ENCODE measurements at regions not wholly inside any gene's neighbourhood (a gene's known extent, or its start where the extent isn't known, plus 50 kb on each side); places are given as distances from the start of the nearest gene placed in this dataset.
"Not testable (repeated sequence)": the region's sequence is repeated elsewhere in the genome, so short reads cannot be mapped to it uniquely, and the experiment has no call there.

GRCh38 chr13:63731896-63732295 lies 2316.2 kb upstream of the PCDH20 start:
- Histone ChIP-seq H2AFZ (ENCODE audit: control insufficient read depth, low read depth, low read length) (no peak overlapping the region), H3K9me3 (replicated peaks; ENCODE audit: control insufficient read depth, insufficient read depth, low read length) (no peaks in the 10 kb centered on the region), H3K9ac (ENCODE audit: control insufficient read depth, insufficient read depth, low read length) (no peak overlapping the region), H3K27ac (ENCODE audit: control insufficient read depth, insufficient read depth) (no peak overlapping the region), H3K4me2 (ENCODE audit: control insufficient read depth, insufficient read depth) (no peak overlapping the region), H3K36me3 (ENCODE audit: control insufficient read depth in 2 of 2, insufficient read depth in 2 of 2, low read length in 1 of 2) (no peaks in the 10 kb centered on the region), H3K27me3 (replicated peaks in 1 of 2; ENCODE audit: control insufficient read depth in 2 of 2, insufficient read depth in 2 of 2, low read length in 1 of 2) (no peaks in the 10 kb centered on the region), H4K20me1 (ENCODE audit: control insufficient read depth, insufficient read depth) (no peaks in the 10 kb centered on the region), H3K79me2 (ENCODE audit: control insufficient read depth, insufficient read depth, low read length) (no peaks in the 10 kb centered on the region), H3K4me3 (no peak overlapping the region), H3K4me1 (ENCODE audit: control insufficient read depth, insufficient read depth, low read length) (no peaks in the 10 kb centered on the region)
- DNase-seq (ENCODE audit: low read depth, low spot score): no peak
- intact Hi-C loops (cut with micrococcal nuclease; ENCODE audit: unreplicated experiment) (no loop called here), in situ Hi-C loops (cut with MboI) (no loop called here)
- CTCF ChIA-PET: no interaction called here
- no TSS peak for BruUV-seq (replicated peaks)
- TF ChIP-seq USF1 (IDR thresholded peaks at IDR 0.05; ENCODE audit: borderline replicate concordance, extremely low read length, insufficient read depth, low read depth, low read length) (no peak), IKZF2 (IDR thresholded peaks at IDR 0.05) (no peak), HSF1 (IDR thresholded peaks at IDR 0.05; ENCODE audit: low read depth, low read length) (no peak), SUPT20H (IDR thresholded peaks at IDR 0.05; ENCODE audit: borderline replicate concordance, control insufficient read depth, low read depth, low read length) (no peak), KAT2A (conservative IDR thresholded peaks at IDR 0.05; ENCODE audit: control insufficient read depth, low read depth, low read length) (no peak), MYC (IDR thresholded peaks at IDR 0.05; ENCODE audit: insufficient read depth, insufficient read length, insufficient replicate concordance, low read length, severe bottlenecking) (no peak), CBX3 (IDR thresholded peaks at IDR 0.05; ENCODE audit: borderline replicate concordance, low read depth) (no peak), NFYB (IDR thresholded peaks at IDR 0.05; ENCODE audit: insufficient read depth, low read depth, low read length) (no peak), SPI1 (IDR thresholded peaks at IDR 0.05; ENCODE audit: borderline replicate concordance, insufficient read depth, low read depth, low read length) (no peak), MEF2A (IDR thresholded peaks at IDR 0.05; ENCODE audit: insufficient read depth, low read depth, low read length) (no peak)
- no peak for ATAC-seq
- POLR2A ChIA-PET: no interaction called here
- SMC1A ChIA-PET (ENCODE audit: uncharacterized antibody, unreplicated experiment): no interaction called here
- RAD21 ChIA-PET (ENCODE audit: unreplicated experiment): no interaction called here
- WGBS (ENCODE audit: insufficient coverage, insufficient replicate concordance, low lambda C conversion rate, missing lambda C conversion rate): 8% methylated on average over 3 of the region's 3 CpGs
- FAIRE-seq: no peak

GRCh38 chr13:63712159-63712558 lies 2296.5 kb upstream of the PCDH20 start:
- 21% methylated on average over 2 of the region's 2 CpGs for WGBS (ENCODE audit: insufficient coverage, insufficient replicate concordance, low lambda C conversion rate, missing lambda C conversion rate)
- BruUV-seq (replicated peaks); RAD21 ChIA-PET (ENCODE audit: unreplicated experiment); H3K27ac ChIP-seq (ENCODE audit: control insufficient read depth, insufficient read depth); H2AFZ ChIP-seq (ENCODE audit: control insufficient read depth, low read depth, low read length); in situ Hi-C loops (cut with MboI); H3K9me3 ChIP-seq (replicated peaks; ENCODE audit: control insufficient read depth, insufficient read depth, low read length); H3K4me1 ChIP-seq (ENCODE audit: control insufficient read depth, insufficient read depth, low read length); FAIRE-seq; H3K4me3 ChIP-seq; intact Hi-C loops (cut with micrococcal nuclease; ENCODE audit: unreplicated experiment); H3K27me3 ChIP-seq (replicated peaks in 1 of 2; ENCODE audit: control insufficient read depth in 2 of 2, insufficient read depth in 2 of 2, low read length in 1 of 2); POLR2A ChIA-PET; H3K36me3 ChIP-seq (ENCODE audit: control insufficient read depth in 2 of 2, insufficient read depth in 2 of 2, low read length in 1 of 2); H3K4me2 ChIP-seq (ENCODE audit: control insufficient read depth, insufficient read depth); DNase-seq (ENCODE audit: low read depth, low spot score); H3K9ac ChIP-seq (ENCODE audit: control insufficient read depth, insufficient read depth, low read length); CTCF ChIA-PET; H4K20me1 ChIP-seq (ENCODE audit: control insufficient read depth, insufficient read depth); ATAC-seq; H3K79me2 ChIP-seq (ENCODE audit: control insufficient read depth, insufficient read depth, low read length): not testable (repeated sequence)
- SMC1A ChIA-PET (ENCODE audit: uncharacterized antibody, unreplicated experiment): interaction anchor here (1.1 kb wide), 1 partner anchor 22 kb away, joined by 3 read pairs; no protein-coding TSS in a partner anchor
